NCI-H526 treated with DMSO at 0.1 percent for 48 hours (cell line): ENCODE measurements at regions not wholly inside any gene's neighbourhood (a gene's known extent, or its start where the extent isn't known, plus 50 kb on each side); places are given as distances from the start of the nearest gene placed in this dataset.
"Not testable (repeated sequence)": the region's sequence is repeated elsewhere in the genome, so short reads cannot be mapped to it uniquely, and the experiment has no call there.

Source experiments
- DNase-seq: peaks from one replicate; lab custom pipeline; 2025; lab: John Stamatoyannopoulos, UW

DNA sequence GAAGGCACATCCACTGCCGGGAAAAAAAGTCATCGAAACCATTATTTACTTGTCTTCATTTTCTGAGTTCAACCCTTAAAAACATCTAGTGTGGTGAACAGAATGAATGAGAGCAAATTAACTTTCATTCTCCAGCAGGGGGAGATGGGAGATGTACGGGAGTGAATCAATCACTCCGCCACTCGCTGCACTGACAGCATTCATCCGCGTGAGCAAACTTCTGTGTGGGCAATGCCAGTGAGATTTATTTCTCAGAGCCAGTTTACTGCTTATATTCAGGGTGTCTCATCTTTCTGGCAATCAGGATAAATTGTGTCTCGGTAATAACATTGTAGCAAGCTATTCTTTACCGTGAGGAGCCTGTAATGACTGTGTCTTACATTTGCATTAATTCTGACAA is 463.6 kb upstream of the MIS18BP1 start:
- DNase-seq = no peak

- DNase-seq = no peak
Measured at GRCh38 chr14:45715946-45716345, 462.9 kb upstream of the MIS18BP1 start.

DNA sequence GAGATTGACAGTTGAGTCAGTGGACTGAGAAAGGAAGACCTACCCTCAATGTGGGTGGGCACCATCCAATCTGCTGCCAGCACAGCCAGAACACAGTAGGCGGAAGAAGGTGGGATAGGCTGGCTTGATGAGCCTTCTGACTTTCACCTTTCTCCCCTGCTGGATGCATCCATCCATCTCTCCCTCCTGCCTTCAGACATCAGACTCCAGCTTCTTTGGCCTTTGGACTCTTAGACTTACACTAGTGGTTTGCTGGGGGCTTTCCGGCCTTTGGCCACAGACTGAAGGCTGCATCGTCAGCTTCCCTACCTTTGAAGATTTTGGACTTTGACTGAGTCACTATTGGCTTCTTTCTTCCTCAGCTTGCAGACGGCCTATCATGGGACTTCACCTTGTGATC is 456.5 kb upstream of the MIS18BP1 start:
- no peak for DNase-seq

- DNase-seq = peak; percentile 27
Measured at GRCh38 chr14:45705940-45706534, 453.0 kb upstream of the MIS18BP1 start.

GRCh38 chr14:45699471-45699870 is 446.5 kb upstream of the MIS18BP1 start:
- DNase-seq = no peak

DNA sequence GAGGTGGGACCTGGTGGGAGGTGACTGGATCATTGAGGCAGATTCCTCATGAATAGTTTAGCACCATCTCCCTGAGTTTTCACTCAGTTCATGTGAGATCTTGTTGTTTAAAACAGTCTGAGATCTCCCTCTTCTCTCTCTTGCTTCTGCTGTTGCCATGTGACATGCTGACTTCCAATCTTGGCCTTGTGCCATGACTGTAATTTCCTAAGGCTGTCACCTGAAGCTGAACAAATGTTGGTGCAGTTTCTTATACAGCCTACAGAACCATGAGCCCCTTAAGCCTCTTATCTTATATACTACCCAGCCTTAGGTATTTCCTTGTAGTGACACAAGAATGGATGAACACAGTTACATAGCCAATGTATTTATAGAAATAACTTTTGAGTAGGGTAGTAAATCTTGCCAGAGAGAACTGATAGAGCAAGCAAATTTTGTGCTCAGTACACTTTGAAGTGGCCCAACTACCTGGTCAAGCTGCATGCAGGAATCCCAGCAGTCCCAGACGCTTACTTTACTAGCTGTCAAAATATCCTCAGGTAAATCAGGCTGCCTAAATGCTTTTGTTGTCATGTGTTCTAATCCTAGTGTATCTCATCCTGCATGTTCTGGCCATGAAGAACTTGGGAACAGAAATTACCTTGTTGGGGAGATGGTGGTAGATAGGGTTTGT is 445.6 kb upstream of the MIS18BP1 start:
- DNase-seq = no peak

- DNase-seq = no peak
Measured at GRCh38 chr14:45686771-45687170, 433.8 kb upstream of the MIS18BP1 start.

- no peak for DNase-seq
Measured at GRCh38 chr14:45680531-45680930, 427.5 kb upstream of the MIS18BP1 start.

DNA sequence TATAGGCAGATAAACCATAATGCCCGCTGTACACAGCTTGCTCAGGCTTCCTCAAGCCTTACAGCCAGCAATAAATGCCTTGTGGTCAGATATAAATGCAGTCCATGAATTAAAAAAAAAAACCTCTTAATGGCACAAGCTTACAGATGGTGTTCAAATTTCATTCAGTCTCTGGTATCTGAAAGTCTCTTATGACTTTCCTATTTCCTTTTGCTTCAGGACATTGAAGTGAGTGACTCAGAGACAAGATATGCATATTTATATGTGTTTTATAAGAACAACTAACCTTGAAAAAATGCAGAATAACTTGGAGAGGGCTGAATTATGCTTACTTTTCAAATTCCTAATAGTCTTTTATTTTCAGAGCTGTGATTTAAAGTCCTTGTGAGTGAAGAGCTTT is 426.9 kb upstream of the MIS18BP1 start:
- DNase-seq = no peak

- DNase-seq = no peak
Measured at GRCh38 chr14:45678163-45678562, 425.2 kb upstream of the MIS18BP1 start.

GRCh38 chr14:45673420-45673819 is 420.4 kb upstream of the MIS18BP1 start:
- DNase-seq = no peak

GRCh38 chr14:45664668-45665356 is 411.8 kb upstream of the MIS18BP1 start:
- no peak for DNase-seq

DNA sequence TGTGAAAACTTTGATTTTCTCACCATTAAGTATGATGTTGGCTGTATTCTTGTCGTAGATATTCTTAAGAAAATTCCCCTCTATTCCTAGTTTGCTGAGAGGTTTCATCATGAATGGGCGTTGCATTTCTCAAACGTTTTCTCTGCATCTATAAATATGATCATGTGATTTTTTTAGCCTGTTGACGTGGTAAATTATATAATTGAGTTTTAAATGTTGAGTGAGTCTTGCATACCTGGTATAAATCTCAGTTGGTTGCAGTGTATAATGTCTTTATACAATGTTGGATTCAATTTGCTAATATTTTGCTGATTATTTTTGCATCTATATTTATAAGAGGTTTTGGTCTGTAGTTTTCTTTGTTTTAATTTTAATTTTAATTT is 405.9 kb upstream of the MIS18BP1 start:
- DNase-seq = no peak

GRCh38 chr14:45658226-45658916 is 405.4 kb upstream of the MIS18BP1 start:
- DNase-seq = no peak

DNA sequence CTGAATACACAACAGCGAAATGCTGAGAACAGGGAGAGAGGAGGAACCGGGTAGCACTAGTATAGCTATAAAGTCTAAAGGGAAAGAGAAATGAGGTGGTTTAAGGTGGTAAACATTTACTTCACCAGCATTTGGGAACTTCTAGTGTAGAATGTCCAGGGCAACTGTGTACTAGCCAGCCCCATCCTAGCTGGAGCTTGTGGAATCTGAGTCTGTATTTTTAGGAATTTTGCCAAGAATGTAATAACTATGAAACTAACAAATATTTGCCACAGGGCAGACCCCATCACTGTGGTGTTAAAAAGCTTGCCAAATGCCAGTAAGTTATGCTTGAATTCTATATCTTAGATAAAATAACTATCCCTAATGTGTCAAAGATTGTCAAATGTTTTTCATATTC is 398.9 kb upstream of the MIS18BP1 start:
- no peak for DNase-seq

- DNase-seq = no peak
Measured at GRCh38 chr14:45650754-45651153, 397.8 kb upstream of the MIS18BP1 start.

DNA sequence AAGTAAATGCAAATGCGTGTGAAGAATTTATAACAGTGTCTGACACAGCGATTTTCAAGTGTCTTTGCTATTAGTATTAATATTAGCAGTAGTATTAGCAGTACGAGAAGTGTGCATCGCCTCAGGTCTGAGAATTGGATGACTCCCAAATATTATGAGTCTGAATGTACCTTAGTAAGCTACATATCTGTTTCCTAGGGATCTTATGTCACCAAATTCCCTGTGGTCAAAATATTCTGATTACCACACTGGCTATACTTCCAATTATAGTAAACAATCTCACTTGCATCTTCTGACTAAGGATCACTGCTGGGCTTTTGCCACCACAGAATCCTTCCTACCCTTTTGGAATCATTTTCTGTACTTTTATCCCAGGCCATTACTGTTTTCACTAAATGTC is 396.0 kb upstream of the MIS18BP1 start:
- no peak for DNase-seq

GRCh38 chr14:45641541-45641940 is 388.5 kb upstream of the MIS18BP1 start:
- no peak for DNase-seq

- not testable (repeated sequence) for DNase-seq
Measured at GRCh38 chr14:45634651-45635441, 381.8 kb upstream of the MIS18BP1 start.

DNA sequence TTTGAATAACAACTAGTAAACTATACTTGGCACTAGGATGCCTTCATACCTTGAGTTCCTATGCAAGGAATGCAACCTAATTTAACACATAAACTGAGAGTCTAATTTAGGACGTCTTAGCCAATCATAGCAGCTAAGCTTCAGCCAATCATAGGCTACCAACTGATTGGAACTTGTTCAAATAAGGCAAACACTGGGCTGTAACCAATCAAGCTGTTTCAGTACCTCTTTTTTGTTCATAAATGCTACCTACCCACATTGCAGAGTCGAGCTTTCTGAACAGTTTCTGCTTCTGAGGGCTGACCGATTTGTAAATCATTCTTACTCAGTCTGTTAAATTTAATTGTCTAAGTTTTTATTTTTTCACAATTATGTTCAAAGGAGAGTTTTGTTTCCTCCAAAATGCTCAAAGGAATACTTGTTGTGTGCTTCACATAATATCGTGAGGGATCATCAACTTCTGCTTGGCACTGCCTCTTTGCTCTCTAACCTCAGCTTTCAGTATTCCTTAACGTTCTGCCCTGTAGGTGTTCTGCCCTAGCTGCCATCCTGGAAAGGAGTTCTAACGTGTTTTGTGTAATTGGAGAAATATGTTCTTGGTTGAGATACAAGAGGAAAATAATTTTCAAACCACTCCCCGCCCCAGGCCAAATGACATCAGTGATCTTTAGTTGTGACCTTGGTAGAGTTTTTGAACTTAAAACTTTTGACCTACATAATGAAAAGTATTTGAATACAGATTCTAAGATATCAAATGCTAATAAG is 380.4 kb upstream of the MIS18BP1 start:
- DNase-seq = no peak

DNA sequence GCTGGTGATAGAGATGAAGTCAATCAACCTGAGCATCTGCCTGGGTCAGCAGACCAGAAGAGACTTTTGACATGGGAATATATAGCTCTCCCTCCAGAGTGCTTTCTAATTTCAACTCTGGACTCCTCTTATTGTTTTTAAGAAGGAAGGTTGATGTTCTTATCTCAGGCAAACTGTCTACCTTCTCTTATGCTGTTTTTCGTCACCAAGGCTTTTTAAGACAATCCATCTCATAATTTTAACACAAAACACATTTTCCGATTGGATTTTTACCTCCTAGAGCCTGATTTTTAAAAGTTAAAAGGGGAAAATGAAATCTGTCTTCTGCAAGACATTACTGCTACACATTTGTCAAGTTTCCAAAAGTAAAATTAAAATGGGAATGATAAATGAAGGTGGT is 368.7 kb upstream of the MIS18BP1 start:
- DNase-seq = no peak
